Liver (tissue), 8 donors: ENCODE measurements at regions not wholly inside any gene's neighbourhood (a gene's known extent, or its start where the extent isn't known, plus 50 kb on each side); places are given as distances from the start of the nearest gene placed in this dataset.

Experiments used
- DNase-seq: peaks from one replicate; pipeline ENCODE4 v3.0.0-alpha.2; 2017; ENCODE audit warnings: low spot score
- H3K27ac ChIP-seq, 2 donors: one replicate each; pipeline ENCODE4 v1.7.0; 2013; ENCODE audit warnings: inconsistent platforms in 2 of 2, low read length in 2 of 2, control low read depth in 1 of 2, low read depth in 1 of 2, mild to moderate bottlenecking in 1 of 2
- H3K27me3 ChIP-seq, 4 donors: one replicate each; pipeline versions ENCODE4 v1.6.1 to v1.7.0; 2013; ENCODE audit warnings: low read length in 3 of 4, inconsistent platforms in 1 of 4, mild to moderate bottlenecking in 1 of 4, moderate library complexity in 1 of 4; ENCODE audit not compliant: control insufficient read depth in 4 of 4, insufficient read depth in 4 of 4
- H3K36me3 ChIP-seq, 4 donors: one replicate each; pipeline versions ENCODE4 v1.6.1 to v1.7.0; 2013; ENCODE audit warnings: low read length in 3 of 4, mild to moderate bottlenecking in 3 of 4, low read depth in 1 of 4, moderate library complexity in 1 of 4; ENCODE audit not compliant: control insufficient read depth in 4 of 4, insufficient read depth in 3 of 4
- H3K4me1 ChIP-seq, 4 donors: one replicate each; pipeline versions ENCODE4 v1.6.1 to v1.7.0; 2013; ENCODE audit warnings: low read length in 3 of 4, mild to moderate bottlenecking in 3 of 4, moderate library complexity in 1 of 4; ENCODE audit not compliant: control insufficient read depth in 4 of 4, insufficient read depth in 4 of 4
- H3K4me3 ChIP-seq, 3 donors: one replicate each; pipeline versions ENCODE4 v1.6.1 to v1.7.0; 2013; ENCODE audit warnings: low read length in 3 of 3, control low read depth in 1 of 3, low read depth in 1 of 3, mild to moderate bottlenecking in 1 of 3
- H3K9ac ChIP-seq, 2 donors: one replicate each; pipeline ENCODE4 v1.7.0; 2013; ENCODE audit warnings: low read length in 2 of 2, mild to moderate bottlenecking in 2 of 2, moderate library complexity in 2 of 2, control low read depth in 1 of 2, low read depth in 1 of 2
- H3K9me3 ChIP-seq, 4 donors: one replicate each; pipeline versions ENCODE4 v1.6.1 to v1.7.0; 2013; ENCODE audit warnings: low read length in 3 of 4; ENCODE audit not compliant: control insufficient read depth in 4 of 4
- ATF3 ChIP-seq: IDR thresholded peaks from 2 replicates; pipeline ENCODE4 v1.6.1; 2016; ENCODE audit warnings: antibody characterized with exemption
- EGR1 ChIP-seq, 2 donors: IDR thresholded peaks; 2 replicates each; pipeline ENCODE4 v1.6.1; 2016 to 2018; ENCODE audit warnings: antibody characterized with exemption in 2 of 2, low read depth in 2 of 2
- FOXA1 ChIP-seq: IDR thresholded peaks from 2 replicates; pipeline ENCODE4 v1.6.1; 2016; ENCODE audit warnings: antibody characterized with exemption
- FOXA2 ChIP-seq: IDR thresholded peaks from 2 replicates; pipeline ENCODE4 v1.6.1; 2016; ENCODE audit warnings: antibody characterized with exemption
- GABPA ChIP-seq, 2 donors: IDR thresholded peaks in 1 of 2; conservative IDR thresholded peaks in 1 of 2; 2 replicates each; pipeline ENCODE4 v1.6.1; 2016; ENCODE audit warnings: antibody characterized with exemption in 2 of 2, mild to moderate bottlenecking in 1 of 2, moderate library complexity in 1 of 2
- HNF4A ChIP-seq, 2 donors: conservative IDR thresholded peaks; 2 replicates each; pipeline ENCODE4 v1.6.1; 2016; ENCODE audit warnings: antibody characterized with exemption in 2 of 2, mild to moderate bottlenecking in 2 of 2
- HNF4G ChIP-seq: IDR thresholded peaks from 2 replicates; pipeline ENCODE4 v1.6.1; 2016; ENCODE audit warnings: antibody characterized with exemption
- JUND ChIP-seq, 2 donors: IDR thresholded peaks; 2 replicates each; pipeline ENCODE4 v1.6.1; 2016; ENCODE audit warnings: antibody characterized with exemption in 2 of 2
- MAX ChIP-seq: IDR thresholded peaks from 2 replicates; pipeline ENCODE4 v1.6.1; 2016; ENCODE audit warnings: antibody characterized with exemption
- NR2F2 ChIP-seq: IDR thresholded peaks from 2 replicates; pipeline ENCODE4 v1.6.1; 2016; ENCODE audit warnings: antibody characterized with exemption
- RAD21 ChIP-seq, 2 donors: IDR thresholded peaks; 2 replicates each; pipeline ENCODE4 v1.6.1; 2016; ENCODE audit warnings: antibody characterized with exemption in 2 of 2, mild to moderate bottlenecking in 2 of 2
- RXRA ChIP-seq, 2 donors: IDR thresholded peaks; 2 replicates each; pipeline ENCODE4 v1.6.1; 2017 to 2018; ENCODE audit warnings: antibody characterized with exemption in 2 of 2, mild to moderate bottlenecking in 1 of 2
- SP1 ChIP-seq: IDR thresholded peaks from 2 replicates; pipeline ENCODE4 v1.6.1; 2018; ENCODE audit warnings: antibody characterized with exemption, mild to moderate bottlenecking
- TAF1 ChIP-seq: conservative IDR thresholded peaks from 2 replicates; pipeline ENCODE4 v1.6.1; 2016; ENCODE audit warnings: antibody characterized with exemption, mild to moderate bottlenecking
- YY1 ChIP-seq: IDR thresholded peaks from 2 replicates; pipeline ENCODE4 v1.6.1; 2016; ENCODE audit warnings: antibody characterized with exemption, mild to moderate bottlenecking
- WGBS: extraction: QIAGEN DNeasy Blood & Tissue Kit; methylation state at CpG from one replicate; pipeline ENCODE4 v1.1.7; 2013; 5-methylcytosine and 5-hydroxymethylcytosine counted together
- TF ChIP-seq, protein P1 (sequence below): IDR thresholded peaks from 2 replicates; pipeline ENCODE4 v1.6.1; 2016; ENCODE audit warnings: antibody characterized with exemption, mild to moderate bottlenecking
- TF ChIP-seq, protein P2 (sequence below): fragments of 150-350 bp; IDR thresholded peaks from 2 replicates; pipeline ENCODE4 v1.5.1; 2017; ENCODE audit warnings: improper control_type of control experiment, low read depth, low read length; ENCODE audit not compliant: missing input control
- TF ChIP-seq, protein P3 (sequence below): IDR thresholded peaks from 2 replicates; pipeline ENCODE4 v1.6.1; 2016; ENCODE audit warnings: antibody characterized with exemption
- donor health status: healthy.
- donor health status: healthy.
- donor health status: healthy.
- donor health status: healthy.
- donor health status: healthy.

- no peak overlapping the region for H3K9ac ChIP-seq
- DNase-seq = no peak
- peaks cover 0 to 3% (median 0%) of the 10 kb centered on the region in 4 donors for H3K4me1 ChIP-seq
- 90% methylated on average over 2 of the region's 2 CpGs for WGBS
- H3K27me3 ChIP-seq = no peaks in the 10 kb centered on the region
- TF ChIP-seq FOXA2 (no peak), HNF4A (conservative IDR thresholded peaks at IDR 0.05) (no peak), SP1 (no peak), YY1 (no peak), FOXA1 (no peak), MAX (no peak), JUND (IDR thresholded peaks at IDR 0.05) (no peak), GABPA (IDR thresholded peaks at IDR 0.05 in 1 of 2, conservative IDR thresholded peaks at IDR 0.05 in 1 of 2) (no peak), ATF3 (no peak), HNF4G (no peak), EGR1 (IDR thresholded peaks at IDR 0.05; ENCODE audit: low read depth in 2 of 2) (no peak), RXRA (IDR thresholded peaks at IDR 0.05) (no peak), NR2F2 (no peak), RAD21 (IDR thresholded peaks at IDR 0.05) (no peak), TAF1 (no peak)
- TF ChIP-seq, protein P1, sequence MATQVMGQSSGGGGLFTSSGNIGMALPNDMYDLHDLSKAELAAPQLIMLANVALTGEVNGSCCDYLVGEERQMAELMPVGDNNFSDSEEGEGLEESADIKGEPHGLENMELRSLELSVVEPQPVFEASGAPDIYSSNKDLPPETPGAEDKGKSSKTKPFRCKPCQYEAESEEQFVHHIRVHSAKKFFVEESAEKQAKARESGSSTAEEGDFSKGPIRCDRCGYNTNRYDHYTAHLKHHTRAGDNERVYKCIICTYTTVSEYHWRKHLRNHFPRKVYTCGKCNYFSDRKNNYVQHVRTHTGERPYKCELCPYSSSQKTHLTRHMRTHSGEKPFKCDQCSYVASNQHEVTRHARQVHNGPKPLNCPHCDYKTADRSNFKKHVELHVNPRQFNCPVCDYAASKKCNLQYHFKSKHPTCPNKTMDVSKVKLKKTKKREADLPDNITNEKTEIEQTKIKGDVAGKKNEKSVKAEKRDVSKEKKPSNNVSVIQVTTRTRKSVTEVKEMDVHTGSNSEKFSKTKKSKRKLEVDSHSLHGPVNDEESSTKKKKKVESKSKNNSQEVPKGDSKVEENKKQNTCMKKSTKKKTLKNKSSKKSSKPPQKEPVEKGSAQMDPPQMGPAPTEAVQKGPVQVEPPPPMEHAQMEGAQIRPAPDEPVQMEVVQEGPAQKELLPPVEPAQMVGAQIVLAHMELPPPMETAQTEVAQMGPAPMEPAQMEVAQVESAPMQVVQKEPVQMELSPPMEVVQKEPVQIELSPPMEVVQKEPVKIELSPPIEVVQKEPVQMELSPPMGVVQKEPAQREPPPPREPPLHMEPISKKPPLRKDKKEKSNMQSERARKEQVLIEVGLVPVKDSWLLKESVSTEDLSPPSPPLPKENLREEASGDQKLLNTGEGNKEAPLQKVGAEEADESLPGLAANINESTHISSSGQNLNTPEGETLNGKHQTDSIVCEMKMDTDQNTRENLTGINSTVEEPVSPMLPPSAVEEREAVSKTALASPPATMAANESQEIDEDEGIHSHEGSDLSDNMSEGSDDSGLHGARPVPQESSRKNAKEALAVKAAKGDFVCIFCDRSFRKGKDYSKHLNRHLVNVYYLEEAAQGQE = no peak
- TF ChIP-seq, protein P2, sequence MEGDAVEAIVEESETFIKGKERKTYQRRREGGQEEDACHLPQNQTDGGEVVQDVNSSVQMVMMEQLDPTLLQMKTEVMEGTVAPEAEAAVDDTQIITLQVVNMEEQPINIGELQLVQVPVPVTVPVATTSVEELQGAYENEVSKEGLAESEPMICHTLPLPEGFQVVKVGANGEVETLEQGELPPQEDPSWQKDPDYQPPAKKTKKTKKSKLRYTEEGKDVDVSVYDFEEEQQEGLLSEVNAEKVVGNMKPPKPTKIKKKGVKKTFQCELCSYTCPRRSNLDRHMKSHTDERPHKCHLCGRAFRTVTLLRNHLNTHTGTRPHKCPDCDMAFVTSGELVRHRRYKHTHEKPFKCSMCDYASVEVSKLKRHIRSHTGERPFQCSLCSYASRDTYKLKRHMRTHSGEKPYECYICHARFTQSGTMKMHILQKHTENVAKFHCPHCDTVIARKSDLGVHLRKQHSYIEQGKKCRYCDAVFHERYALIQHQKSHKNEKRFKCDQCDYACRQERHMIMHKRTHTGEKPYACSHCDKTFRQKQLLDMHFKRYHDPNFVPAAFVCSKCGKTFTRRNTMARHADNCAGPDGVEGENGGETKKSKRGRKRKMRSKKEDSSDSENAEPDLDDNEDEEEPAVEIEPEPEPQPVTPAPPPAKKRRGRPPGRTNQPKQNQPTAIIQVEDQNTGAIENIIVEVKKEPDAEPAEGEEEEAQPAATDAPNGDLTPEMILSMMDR = no peak
- TF ChIP-seq, protein P3, sequence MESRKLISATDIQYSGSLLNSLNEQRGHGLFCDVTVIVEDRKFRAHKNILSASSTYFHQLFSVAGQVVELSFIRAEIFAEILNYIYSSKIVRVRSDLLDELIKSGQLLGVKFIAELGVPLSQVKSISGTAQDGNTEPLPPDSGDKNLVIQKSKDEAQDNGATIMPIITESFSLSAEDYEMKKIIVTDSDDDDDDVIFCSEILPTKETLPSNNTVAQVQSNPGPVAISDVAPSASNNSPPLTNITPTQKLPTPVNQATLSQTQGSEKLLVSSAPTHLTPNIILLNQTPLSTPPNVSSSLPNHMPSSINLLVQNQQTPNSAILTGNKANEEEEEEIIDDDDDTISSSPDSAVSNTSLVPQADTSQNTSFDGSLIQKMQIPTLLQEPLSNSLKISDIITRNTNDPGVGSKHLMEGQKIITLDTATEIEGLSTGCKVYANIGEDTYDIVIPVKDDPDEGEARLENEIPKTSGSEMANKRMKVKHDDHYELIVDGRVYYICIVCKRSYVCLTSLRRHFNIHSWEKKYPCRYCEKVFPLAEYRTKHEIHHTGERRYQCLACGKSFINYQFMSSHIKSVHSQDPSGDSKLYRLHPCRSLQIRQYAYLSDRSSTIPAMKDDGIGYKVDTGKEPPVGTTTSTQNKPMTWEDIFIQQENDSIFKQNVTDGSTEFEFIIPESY = no peak
- H3K27ac ChIP-seq = no peak overlapping the region
- H3K9me3 ChIP-seq = no peaks in the 10 kb centered on the region
- H3K4me3 ChIP-seq = no peak overlapping the region
- no peaks in the 10 kb centered on the region for H3K36me3 ChIP-seq
Measured at GRCh38 chr16:74111456-74111982, 185.1 kb upstream of the PSMD7 start.
